ENCODE measurements at regions not wholly inside any gene's neighbourhood (a gene's known extent, or its start where the extent isn't known, plus 50 kb on each side); places are given as distances from the start of the nearest gene placed in this dataset.

- DNase-seq = no peak
Observed at GRCh38 chr12:125355614-125356013, 290.4 kb downstream of the AACS start.

GRCh38 chr12:125356111-125356510 is 290.9 kb downstream of the AACS start:
- no peak for DNase-seq

- no peak for DNase-seq
Observed at GRCh38 chr12:125357561-125357960, 292.3 kb downstream of the AACS start.

- DNase-seq = no peak
Observed at GRCh38 chr12:125360540-125360939, 295.3 kb downstream of the AACS start.

- no peak for DNase-seq
Observed at GRCh38 chr12:125371033-125371432, 305.8 kb downstream of the AACS start.

- no peak for DNase-seq
Observed at GRCh38 chr12:125372085-125372484, 306.9 kb downstream of the AACS start.

GRCh38 chr12:125373375-125373774 is 308.1 kb downstream of the AACS start:
- no peak for DNase-seq

- no peak for DNase-seq
Observed at GRCh38 chr12:125376422-125376821, 311.2 kb downstream of the AACS start.

- DNase-seq = no peak
Observed at GRCh38 chr12:125377093-125377492, 311.9 kb downstream of the AACS start.

- DNase-seq = no peak
Observed at GRCh38 chr12:125381373-125381772, 316.1 kb downstream of the AACS start.

- DNase-seq = no peak
Observed at GRCh38 chr12:125382926-125383325, 317.7 kb downstream of the AACS start.

- DNase-seq = no peak
Observed at GRCh38 chr12:125386652-125387051, 321.4 kb downstream of the AACS start.

- no peak for DNase-seq
Observed at GRCh38 chr12:125387206-125387605, 322.0 kb downstream of the AACS start.

- DNase-seq = no peak
Observed at GRCh38 chr12:125389061-125389697, 323.9 kb downstream of the AACS start.

GRCh38 chr12:125393569-125393968 is 328.3 kb downstream of the AACS start:
- DNase-seq = no peak

GRCh38 chr12:125395583-125396215 is 330.5 kb downstream of the AACS start:
- DNase-seq = no peak

- DNase-seq = no peak
Observed at GRCh38 chr12:125399489-125399888, 334.3 kb downstream of the AACS start.

GRCh38 chr12:125402874-125403789 is 337.9 kb downstream of the AACS start:
- DNase-seq = peak in 1 of 51 donors; percentile 18

- no peak for DNase-seq
Observed at GRCh38 chr12:125403843-125404242, 338.6 kb downstream of the AACS start.

GRCh38 chr12:125406131-125406530 is 340.9 kb downstream of the AACS start:
- no peak for DNase-seq

- no peak for DNase-seq
Observed at GRCh38 chr12:125408718-125409117, 343.5 kb downstream of the AACS start.

GRCh38 chr12:125412506-125412905 is 347.3 kb downstream of the AACS start:
- peak in 9 of 51 donors; percentile 3 to 51 (median 5) for DNase-seq

Measured in hypothalamus (tissue), 51 donors.